Stimulated activated CD8-positive, alpha-beta memory T cell treated with anti-CD3 and anti-CD28 coated beads, Interleukin-7, amount 100 ng/mL, for 24 hours (primary cell): ENCODE measurements at regions not wholly inside any gene's neighbourhood (a gene's known extent, or its start where the extent isn't known, plus 50 kb on each side); places are given as distances from the start of the nearest gene placed in this dataset.

Experiments used
- DNase-seq: peaks from one replicate; pipeline ENCODE4 v3.0.0-alpha.2; 2020; ENCODE audit warnings: low read depth

DNA sequence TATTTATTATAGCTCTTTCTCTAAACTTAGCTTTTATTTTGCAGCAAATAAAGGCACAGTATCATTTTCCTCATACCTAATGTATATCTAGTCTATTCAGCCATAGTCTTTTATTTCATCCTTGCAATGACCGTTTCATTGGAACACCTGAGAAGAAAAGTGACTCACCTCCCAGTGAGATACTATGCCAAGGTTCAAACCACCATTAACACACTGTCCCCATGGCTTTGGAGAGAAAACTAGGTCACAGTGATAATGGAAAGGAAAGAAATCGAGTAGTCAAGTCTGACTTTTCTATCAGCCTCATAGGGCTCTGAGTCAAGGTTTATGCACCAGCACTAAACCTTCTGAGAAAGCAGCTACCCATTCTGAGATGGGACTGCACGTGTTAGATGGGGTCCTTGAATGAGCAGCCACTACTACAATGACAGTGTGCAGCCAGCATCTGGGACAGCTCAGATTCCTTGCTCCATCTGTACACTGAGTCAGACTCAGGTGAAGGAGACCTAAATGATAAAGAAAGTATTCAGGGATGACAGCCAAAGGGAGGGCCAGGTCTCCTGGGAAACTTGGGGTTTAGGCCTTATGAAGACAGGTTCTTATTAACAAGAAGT, 971.1 kb upstream of the ACVR2A start:
- no peak for DNase-seq

DNA sequence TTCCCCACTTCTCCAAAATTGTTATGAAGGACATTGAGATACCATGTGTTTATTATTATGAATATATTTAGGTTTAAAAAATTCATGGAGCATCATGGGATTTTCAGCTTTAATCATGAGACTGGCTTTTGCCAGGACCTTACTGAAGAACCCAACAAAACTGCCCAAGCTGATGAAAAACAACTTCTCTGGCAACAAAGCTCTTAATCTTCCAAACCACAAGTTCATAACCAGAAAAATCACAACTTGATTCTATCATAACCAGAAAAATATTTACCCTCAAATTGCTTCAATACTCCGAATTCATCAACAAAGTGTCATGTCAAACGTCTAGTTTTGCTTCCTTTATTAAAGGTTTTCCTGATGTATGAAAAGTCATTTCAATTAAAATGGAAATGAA, 971.8 kb upstream of the ACVR2A start:
- no peak for DNase-seq

DNA sequence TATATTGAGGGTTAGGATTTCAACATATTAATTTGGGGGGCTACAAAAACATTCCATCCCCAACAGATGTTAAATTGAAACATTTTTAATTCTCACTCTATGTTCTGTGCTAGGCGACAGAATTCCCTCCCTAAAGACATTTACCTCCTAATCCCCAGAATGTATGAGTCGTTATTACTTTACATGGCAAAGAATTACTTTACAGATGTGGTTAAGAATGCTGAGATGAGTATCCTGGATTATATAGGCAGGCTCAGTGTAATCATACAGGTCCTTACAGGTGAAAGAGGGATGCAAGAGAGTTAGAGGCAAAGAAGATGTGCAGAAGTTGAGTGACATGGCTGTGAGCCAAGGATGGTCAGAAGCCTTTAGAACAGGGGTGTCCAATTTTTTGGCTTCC, 974.1 kb upstream of the ACVR2A start:
- no peak for DNase-seq

DNA sequence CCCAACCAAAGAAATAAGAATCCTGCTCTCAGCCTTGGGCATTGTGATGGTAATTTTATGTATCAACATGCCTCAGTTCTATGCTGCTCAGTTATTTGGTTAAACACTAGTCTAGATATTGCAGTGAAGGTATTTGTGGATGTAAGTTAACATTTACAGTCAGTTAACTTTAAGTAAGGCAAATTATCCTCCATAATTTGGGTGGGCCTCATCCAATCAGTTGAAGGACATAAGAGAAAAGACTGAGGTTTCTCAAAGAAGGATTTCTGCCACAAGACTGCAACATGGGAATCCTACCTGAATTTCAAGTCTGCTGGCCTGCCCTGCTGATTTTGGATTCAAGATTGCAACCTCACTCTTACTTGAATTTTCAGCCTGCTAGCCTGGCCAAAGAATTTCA, 975.5 kb upstream of the ACVR2A start:
- DNase-seq, result no peak

DNA sequence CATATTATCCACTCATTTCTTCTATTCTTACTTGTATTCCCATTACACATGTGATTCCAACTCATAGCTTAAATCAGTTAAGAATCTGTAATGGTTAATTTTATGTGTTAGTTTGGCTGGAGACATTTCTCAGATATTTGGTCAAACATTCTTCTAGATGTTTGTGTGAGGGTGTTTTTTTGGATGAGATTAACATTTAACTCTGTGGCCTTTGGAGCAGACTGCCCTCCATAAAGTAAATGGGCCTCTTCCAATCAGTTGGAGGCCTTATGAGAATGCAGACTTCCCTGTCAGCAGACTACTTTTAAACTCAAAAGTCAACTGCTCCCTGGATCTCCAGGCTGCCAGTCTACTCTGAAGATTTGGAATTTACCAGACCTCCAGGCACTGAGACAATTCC, 976.8 kb upstream of the ACVR2A start:
- no peak for DNase-seq

DNA sequence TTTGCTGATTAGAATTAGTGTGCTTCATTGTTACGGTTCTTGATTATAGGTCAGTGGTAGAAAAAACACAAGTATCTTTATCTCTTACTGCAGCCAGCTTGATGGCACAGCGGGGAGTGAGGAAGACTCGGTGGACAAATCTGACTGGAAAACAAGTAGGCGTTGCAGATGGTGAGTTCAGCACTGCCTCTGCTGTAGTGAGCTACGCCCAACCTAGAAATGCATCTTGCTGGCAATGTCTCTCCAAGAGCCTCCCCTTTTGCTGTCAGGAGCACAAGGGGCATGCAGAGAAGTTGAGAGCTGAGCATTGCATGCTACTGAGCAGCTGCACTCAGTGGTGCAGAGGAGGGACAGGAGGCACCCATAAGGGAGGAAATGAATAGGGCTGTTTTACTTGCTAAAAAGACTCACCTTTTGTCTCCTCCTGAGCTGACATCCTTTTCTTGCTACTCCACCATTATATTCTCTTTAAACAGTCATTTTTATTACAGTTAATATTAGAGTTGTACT, 977.3 kb upstream of the ACVR2A start:
- DNase-seq, result no peak

DNA sequence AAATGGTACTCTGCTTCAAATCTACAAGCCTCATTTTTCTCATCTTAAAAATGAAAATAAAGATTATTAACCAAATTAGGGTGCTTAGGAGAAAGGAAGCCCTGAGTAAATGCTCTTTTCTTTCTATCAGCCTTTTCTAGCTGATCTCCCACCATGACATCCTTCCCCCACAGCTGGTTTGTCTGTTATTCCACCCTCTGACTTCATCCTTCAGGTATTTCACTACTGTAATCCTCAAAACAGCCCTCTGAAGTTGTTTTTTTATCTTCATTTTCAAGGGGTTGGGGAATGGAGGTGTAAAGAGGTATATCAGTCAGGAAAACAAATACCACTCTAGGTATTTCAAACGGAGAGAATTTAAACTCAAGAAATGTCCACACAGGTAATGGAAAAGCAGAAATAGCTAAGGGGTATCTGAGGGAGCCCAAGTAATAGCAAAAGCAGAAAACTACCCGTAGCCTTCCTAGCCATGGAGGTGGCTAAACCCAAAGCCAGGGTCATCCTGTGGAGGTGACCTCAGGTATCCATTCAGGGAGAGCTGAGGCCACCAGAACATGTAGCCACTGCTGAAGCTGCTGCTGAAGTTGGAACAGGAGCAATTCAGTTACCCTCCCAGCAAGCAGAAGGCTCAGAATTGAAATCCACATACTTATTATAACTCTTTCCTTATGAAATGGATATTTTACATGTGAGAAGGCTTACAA, 990.9 kb upstream of the ACVR2A start:
- DNase-seq, result no peak

DNA sequence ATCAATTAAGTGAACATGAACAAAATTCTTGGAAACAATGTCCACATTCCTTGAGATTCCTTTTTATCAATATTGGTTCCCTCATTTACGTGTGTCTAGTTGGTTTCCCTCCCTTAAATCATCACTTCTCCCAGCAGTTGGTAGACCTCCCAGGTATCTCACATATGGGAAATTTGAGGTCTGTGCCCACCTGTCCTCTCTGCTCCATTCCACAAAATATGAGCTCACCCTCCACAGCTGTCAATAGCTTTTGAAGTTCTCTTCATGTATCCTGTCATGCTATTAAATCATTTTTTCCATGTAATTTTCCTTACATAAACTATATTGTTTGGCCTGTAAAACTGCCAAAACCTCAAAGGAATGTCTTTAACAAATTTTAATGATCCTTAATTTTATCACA, 992.2 kb upstream of the ACVR2A start:
- no peak for DNase-seq

DNA sequence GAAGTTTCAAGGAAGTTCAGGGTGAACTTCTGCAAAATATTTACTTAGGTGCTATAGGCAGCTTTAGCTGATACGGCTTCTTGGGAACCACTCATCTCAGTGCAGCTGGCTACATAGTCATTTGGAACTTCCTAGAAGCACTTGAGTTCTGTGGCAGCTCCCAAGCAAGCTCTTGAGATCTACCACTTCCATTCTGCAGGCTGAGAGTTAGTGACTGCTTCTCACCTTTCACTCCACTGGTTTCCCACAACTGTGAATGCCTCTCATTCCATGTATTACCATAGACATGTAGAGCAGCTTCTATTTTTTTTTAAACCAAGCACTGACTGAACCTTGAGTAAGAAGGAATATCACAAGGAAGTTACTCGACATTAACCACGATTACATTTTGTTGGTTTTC, 994.1 kb upstream of the ACVR2A start:
- no peak for DNase-seq

DNA sequence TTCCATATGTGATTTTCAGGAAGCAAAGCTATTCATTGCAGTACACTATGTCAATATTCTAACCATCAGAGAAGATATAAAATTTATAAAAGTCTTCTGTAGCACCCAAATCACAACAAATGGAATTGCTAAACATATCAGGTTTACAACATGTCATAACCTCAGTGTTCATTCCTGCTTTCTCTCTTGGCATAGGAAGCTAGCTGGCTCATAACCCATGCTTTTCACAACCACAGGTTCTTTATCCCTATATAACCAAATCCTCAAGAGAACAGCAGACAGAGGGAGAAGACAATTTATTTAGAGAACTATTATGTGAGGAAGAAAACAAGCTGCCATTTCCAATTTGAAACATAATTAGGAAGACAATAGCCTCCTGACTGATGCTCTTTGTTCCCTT, 997.0 kb upstream of the ACVR2A start:
- DNase-seq, result no peak

DNA sequence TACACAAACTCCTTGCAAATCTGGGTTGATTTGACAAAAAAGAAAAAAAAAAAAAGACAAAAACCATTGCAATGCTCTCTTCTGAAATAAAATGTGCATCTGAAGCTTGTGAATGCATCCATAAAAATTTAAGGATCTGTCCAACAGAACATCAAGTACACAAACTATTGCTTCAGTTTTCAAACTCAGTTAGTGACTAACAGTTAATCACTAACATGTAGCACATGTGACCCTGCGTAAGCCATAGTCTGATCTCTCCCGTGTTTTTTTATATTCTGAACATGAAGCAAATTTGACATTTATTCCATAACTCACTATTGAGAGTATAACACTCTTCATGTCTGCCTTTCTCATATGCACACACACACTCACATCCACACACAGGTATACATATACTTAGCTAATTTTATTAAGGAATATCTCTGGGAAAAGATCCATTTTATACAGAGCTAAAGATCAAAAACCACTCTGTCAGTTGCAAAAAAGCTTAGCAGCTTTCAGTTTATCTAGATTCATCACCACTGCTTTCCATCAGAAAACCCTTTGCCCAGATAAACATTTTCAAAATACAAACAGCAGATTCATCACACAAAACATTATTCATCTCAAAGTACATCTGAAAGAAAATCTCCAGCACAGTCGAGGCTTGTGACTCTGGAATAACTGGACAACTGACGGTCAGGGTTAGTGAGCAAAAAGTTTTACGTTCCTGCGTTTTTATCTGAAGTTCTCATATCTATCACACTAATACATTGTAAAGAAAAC, 1000.4 kb upstream of the ACVR2A start:
- DNase-seq, result no peak

DNA sequence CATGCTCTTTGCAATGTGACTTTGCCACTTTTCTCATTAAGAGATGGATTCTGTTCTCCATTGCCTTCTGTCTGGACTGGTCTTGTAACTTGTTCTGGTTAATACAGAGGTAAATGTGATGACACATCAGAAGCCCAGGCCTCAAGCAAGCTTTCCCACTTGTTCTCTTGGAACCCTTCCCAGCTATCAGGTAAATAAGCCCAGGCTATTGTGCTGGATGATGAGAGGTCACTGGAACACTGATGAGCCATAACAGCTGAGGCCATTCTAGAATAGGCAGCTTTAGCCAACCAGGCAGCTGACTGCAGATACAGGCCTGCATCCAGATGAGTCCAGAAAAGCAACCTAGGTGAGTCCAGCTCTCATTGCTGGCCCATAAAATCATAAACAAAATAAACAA, 1007.0 kb upstream of the ACVR2A start:
- DNase-seq, result no peak

DNA sequence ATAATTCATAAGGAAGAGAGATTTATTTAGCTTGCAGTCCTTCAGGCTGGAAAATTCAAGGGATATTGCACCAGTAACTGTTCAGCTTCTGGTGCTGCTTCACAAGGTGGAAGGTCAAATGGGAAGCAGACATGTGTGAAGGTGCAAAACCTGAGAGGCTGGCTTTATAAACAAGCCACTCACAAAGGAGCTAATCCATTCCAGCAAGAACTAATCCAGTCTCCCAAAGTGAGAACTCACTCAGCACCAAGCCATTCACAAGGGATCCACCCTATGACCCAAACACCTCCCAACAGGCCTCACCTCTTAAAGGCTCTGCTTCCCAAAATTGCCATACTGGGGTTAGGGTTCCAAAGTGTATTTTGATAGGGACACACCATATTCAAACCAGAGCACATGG, 1018.4 kb upstream of the ACVR2A start:
- DNase-seq, result no peak

DNA sequence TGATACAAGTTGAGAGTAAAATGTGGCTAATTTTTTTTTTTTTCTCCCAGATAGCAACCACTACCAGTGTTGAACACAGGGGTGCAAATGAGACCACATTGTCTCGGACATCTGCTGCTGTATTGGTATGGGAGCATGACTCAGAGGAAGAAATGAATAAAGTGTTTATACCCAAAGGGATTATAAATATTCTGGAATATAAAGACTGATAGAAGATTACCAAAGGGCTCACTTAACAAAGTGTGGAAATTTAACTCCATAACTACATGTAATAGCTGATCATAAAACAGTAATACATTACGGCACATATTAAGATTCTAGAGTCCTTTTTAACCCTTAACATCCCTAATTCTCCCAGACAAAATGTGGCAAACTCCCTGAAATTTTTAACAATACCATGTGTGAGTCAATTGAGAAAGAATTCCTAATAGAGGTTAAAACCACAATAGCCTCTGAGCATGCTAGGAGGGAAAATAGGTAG, 1023.0 kb upstream of the ACVR2A start:
- no peak for DNase-seq

DNA sequence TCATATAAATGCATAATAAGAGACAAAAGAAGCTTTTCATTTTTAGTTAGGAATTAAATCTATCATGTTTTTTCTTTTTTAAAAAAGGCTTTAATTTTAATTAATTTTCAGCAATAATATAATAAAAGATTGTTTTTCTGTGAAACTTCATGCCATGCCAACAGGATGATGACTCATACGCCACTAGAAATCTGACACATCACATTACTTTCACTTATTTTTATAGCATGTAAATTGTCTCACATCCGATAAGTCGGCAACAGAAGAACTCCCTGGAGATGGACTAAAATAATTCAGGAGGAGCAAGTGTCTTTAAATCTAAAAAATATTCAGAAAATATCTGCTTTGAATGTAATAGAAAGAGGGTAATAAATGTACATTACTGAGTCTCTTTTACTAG, 1024.2 kb upstream of the ACVR2A start:
- DNase-seq, result no peak

DNA sequence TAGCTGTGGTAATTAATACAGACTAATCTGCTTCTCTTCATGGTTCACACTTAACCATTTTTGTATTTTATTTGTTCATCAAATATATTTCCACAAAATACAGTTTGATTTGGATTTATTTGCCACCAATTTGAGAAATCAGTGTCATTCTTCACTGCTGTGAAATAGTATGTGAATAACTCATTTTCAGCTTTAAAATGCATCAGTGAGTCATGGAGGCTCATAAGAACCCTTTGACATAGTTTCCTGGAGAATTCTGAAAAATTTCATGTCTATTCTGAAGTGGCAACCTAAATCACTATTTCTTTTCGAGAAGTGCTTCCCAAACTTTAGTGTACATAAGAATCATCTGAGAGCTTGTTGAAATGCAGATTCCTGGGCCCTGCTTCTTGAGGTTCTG, 1026.7 kb upstream of the ACVR2A start:
- no peak for DNase-seq

DNA sequence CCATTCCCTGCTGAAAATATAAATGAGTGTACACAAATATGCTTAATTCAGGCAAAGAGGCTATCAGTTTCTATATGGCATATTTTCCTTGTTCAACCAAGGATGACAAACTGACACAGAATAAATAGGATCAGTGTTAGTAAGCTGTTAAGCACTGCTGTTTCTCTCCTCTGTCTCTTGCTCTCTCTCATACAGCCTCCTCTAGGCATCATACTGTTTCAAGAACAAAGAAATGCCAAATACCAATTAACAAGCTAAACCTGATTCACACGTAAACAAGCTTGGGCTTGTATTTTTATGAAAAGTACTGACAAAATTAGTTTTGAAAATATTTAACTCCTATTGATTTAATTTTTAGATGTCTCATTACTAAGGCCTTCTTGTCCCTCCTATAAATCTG, 1027.2 kb upstream of the ACVR2A start:
- no peak for DNase-seq

DNA sequence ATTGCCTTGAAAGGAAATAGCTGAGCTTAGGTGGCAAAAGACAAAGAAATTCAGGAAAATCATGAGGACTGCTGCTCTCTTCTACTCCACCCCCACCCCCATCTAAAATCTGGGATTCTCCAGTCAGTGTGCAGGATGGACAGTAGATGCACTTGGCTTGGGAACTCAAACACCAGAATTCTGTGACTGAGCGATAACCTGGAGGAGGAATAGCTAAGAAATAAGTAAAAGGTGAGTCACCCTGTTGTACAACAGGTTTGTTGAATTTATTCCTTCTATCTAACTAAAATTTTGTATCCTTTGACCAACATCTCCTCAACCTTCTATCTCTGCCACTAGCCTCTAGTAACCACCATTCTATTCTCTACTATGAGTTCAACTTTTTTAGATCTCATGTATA, 1029.9 kb upstream of the ACVR2A start:
- no peak for DNase-seq

DNA sequence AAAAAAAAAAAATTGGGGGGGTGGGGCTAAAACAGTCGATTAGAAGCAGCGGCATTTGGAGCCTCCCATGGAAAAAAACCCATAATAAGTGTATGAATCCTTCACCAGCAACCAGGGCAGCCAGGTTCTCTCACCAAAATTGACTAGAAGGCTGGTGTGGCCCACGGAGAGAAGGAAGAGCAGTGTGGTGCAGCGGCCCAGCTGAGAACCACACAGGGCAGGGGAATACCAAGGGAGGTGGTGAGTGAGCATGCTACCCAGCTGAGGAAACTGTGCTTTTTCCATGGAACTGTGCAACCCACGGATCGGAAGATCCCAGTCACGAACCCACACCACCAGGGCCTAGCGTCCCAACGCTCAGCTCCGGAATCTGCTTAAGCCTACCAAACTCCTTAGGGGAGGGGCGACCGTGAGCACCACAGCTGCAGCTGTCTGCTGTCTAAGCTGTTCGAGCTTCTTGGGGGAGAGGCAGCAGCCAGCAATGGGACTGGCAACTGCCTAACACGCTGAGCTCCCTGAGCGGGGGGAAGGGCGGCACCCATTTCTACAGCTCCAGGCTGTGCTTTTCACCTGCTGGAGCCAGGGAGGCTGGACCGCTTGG, 1037.2 kb upstream of the ACVR2A start:
- DNase-seq, result no peak

DNA sequence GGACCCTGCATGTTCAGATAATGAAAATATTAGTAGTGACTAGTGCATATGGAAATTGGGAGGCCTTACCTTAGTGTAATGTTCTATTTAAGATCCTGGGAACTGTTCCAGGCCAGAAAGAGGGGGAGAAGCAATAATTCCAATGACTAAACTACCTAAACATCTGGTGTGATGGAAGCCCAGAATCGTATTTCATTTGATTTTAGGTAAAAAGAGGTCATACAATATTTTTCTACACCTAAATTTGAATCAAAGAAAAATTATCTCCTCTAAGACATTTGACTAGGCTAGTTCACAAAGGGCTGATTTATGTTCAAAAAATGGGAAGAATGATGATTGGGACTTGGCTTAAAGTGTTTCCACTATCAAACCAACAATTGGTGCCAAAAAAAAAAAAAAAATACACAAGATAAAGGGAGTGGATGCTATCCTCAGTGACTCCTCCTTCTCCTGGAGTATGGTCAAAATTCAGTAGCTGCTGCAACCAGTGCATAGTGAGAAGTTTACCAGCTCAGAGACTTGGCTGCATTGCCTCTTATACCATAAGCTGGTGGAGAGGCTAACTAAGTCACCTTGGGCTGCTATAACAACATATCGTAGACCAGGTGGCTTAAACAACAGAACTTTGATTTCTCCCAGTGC, 1038.3 kb upstream of the ACVR2A start:
- DNase-seq, result no peak

DNA sequence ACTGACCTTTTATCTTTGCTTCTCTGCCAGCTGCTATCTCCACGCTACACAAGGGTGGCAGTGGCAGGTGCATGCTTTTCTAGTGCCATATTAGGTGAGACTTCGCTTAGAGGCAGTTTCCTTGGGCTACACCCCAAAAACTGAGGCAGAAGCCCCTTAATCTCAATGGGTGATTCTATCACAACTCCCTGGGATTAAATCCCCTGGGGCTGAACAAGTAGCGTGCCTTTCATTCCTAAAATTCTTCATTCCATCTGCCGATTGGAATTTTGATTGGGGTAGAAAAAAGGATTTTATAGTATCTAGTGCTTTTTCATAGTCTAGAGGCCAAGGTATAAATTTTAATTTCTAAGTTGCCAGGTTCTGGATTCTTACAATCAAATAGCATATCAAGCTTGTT, 1040.5 kb upstream of the ACVR2A start:
- no peak for DNase-seq

DNA sequence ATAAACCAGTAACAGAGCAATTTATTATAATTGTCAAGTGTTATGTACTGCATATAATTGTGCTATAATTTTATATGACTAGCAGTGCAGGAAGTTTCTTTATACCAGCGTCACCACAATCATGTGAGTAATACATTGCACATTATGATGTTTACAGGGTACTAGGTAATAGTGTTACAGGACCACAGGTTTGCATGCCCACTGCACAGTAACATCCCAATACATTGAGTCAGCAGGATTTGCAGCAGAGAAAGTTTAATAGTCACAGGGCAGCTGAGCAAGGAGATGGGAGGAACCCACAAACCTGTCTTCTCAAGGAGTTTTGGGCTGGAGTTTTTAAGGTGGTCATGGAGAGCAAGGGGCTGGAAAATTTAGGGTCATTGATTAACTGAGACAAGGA, 1042.9 kb upstream of the ACVR2A start:
- no peak for DNase-seq
